ENCODE measurements at regions not wholly inside any gene's neighbourhood (a gene's known extent, or its start where the extent isn't known, plus 50 kb on each side); places are given as distances from the start of the nearest gene placed in this dataset.

DNA sequence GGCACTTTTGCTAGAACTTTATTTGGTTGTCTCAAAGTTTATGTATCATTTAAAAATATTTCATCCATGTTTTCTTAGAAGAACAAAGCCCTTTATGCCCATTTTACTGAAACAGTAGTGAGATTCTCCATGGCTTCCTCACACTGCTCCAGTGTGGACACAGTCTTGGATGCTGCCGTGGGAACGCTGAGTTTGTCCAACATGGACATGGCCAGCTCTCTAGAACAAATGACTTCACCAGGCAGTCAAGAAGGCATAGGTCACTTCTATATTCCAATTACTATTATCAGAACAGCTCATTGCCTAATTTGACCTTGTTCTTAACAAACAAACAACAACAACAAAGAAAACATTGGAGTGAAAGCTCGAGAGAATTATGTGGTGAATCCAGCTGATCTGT, 414.1 kb upstream of the ID2 start:
- TF ChIP-seq, protein P1, sequence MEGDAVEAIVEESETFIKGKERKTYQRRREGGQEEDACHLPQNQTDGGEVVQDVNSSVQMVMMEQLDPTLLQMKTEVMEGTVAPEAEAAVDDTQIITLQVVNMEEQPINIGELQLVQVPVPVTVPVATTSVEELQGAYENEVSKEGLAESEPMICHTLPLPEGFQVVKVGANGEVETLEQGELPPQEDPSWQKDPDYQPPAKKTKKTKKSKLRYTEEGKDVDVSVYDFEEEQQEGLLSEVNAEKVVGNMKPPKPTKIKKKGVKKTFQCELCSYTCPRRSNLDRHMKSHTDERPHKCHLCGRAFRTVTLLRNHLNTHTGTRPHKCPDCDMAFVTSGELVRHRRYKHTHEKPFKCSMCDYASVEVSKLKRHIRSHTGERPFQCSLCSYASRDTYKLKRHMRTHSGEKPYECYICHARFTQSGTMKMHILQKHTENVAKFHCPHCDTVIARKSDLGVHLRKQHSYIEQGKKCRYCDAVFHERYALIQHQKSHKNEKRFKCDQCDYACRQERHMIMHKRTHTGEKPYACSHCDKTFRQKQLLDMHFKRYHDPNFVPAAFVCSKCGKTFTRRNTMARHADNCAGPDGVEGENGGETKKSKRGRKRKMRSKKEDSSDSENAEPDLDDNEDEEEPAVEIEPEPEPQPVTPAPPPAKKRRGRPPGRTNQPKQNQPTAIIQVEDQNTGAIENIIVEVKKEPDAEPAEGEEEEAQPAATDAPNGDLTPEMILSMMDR (IDR thresholded peaks at IDR 0.05), result no peak
- TF ChIP-seq POLR2A (IDR thresholded peaks at IDR 0.05), result no peak

All from heart left ventricle (tissue), 13 donors.